BJ (cell line): ENCODE measurements at regions not wholly inside any gene's neighbourhood (a gene's known extent, or its start where the extent isn't known, plus 50 kb on each side); places are given as distances from the start of the nearest gene placed in this dataset.

Source experiments
- CTCF ChIA-PET: fragments of 350-600 bp; formaldehyde crosslinking; extraction: SDS; loops from one replicate; lab custom pipeline; 2021; ENCODE audit warnings: antibody characterized with exemption, inconsistent platforms; lab: Yijun Ruan, JAX
- POLR2A ChIA-PET: fragments of 300-600 bp; sonication (Branson Sonifier 250); formaldehyde crosslinking; extraction: SDS; loops from one replicate; lab custom pipeline; 2021; ENCODE audit warnings: antibody characterized with exemption; lab: Charles Lee
- DNase-seq: peaks from one replicate; pipeline ENCODE4 v3.0.0-alpha.2; 2011; ENCODE audit warnings: low read depth
- H3K27me3 ChIP-seq: 2 replicates; pipeline ENCODE4 v1.6.0; 2011; ENCODE audit warnings: low read length; ENCODE audit not compliant: control insufficient read depth, insufficient read depth
- H3K36me3 ChIP-seq: 2 replicates; pipeline ENCODE4 v1.5.1; 2011; ENCODE audit warnings: low read length; ENCODE audit not compliant: control insufficient read depth, insufficient read depth
- H3K4me3 ChIP-seq: 2 replicates; pipeline ENCODE4 v1.5.1; 2011; ENCODE audit warnings: low read depth, mild to moderate bottlenecking, control low read depth, low read length
- CTCF ChIP-seq: IDR thresholded peaks from 2 replicates; pipeline ENCODE4 v1.5.1; 2011; ENCODE audit warnings: low read depth, mild to moderate bottlenecking, control low read depth, inconsistent platforms, low read length, moderate library complexity; ENCODE audit not compliant: insufficient read depth

DNA sequence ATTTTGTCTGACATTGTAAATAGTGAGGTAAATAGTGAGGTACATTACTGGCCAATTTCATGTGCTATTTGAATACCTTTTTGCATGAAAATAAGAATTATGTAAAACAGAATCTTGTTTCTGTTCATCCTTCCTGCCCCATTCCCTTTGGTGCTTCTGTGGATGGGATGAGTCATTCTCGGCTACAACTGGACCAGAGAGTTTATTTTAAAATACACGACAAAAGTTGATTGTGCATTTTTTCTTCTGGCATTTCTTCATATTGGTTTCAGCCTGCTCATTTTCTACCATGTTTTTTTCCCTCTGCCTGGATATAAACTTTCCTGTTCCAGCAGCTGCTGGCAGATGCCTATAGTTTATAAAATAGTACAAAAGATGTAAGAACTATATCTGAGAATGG, 107.5 kb downstream of the CYSLTR2 start:
- no peak for TF ChIP-seq CTCF
- ChIA-PET CTCF (no interaction called here), POLR2A (no interaction called here)
- Histone ChIP-seq H3K27me3 (peaks cover 3% of the 10 kb centered on the region; the same call in 1 of the 2 replicates), H3K36me3 (no peaks in the 10 kb centered on the region), H3K4me3 (no peak overlapping the region)
- no peak for DNase-seq

- Histone ChIP-seq H3K27me3 (peaks cover 13% of the 10 kb centered on the region), H3K36me3 (no peaks in the 10 kb centered on the region), H3K4me3 (no peak overlapping the region)
- ChIA-PET POLR2A (interaction anchor here (0.6 kb wide), 1 partner anchor 378 kb away, joined by 3 read pairs; no protein-coding TSS in a partner anchor), CTCF (interaction anchor here (0.6 to 4.3 kb wide), 28 partner anchors 9 to 1938 kb away, joined by 3 to 81 read pairs (median 4); partner anchors contain the start of genes FNDC3A and MED4)
- DNase-seq = peak; percentile 53
- peak; percentile 95 for TF ChIP-seq CTCF
Observed at GRCh38 chr13:48769107-48769704, 115.5 kb downstream of the CYSLTR2 start.

GRCh38 chr13:48770372-48770771, 116.6 kb downstream of the CYSLTR2 start:
- peaks cover 16% of the 10 kb centered on the region for H3K27me3 ChIP-seq
- ChIA-PET POLR2A (no interaction called here), CTCF (interaction anchor here (0.7 to 4.3 kb wide), 10 partner anchors 13 to 1938 kb away, joined by 3 to 81 read pairs (median 5); partner anchors contain the start of genes FNDC3A and NUDT15)
- no peaks in the 10 kb centered on the region for H3K36me3 ChIP-seq
- TF ChIP-seq CTCF = no peak
- DNase-seq = no peak
- no peak overlapping the region for H3K4me3 ChIP-seq

- DNase-seq = no peak
- CTCF ChIA-PET = interaction anchor here (0.6 to 1.8 kb wide), 5 partner anchors 44 to 646 kb away, joined by 3 to 6 read pairs (median 5); no protein-coding TSS in a partner anchor
- no peaks in the 10 kb centered on the region for H3K36me3 ChIP-seq
- no peak for TF ChIP-seq CTCF
- H3K4me3 ChIP-seq = no peak overlapping the region
- POLR2A ChIA-PET = no interaction called here
- peaks cover 16% of the 10 kb centered on the region for H3K27me3 ChIP-seq
Observed at GRCh38 chr13:48772908-48773307, 119.2 kb downstream of the CYSLTR2 start.

DNA sequence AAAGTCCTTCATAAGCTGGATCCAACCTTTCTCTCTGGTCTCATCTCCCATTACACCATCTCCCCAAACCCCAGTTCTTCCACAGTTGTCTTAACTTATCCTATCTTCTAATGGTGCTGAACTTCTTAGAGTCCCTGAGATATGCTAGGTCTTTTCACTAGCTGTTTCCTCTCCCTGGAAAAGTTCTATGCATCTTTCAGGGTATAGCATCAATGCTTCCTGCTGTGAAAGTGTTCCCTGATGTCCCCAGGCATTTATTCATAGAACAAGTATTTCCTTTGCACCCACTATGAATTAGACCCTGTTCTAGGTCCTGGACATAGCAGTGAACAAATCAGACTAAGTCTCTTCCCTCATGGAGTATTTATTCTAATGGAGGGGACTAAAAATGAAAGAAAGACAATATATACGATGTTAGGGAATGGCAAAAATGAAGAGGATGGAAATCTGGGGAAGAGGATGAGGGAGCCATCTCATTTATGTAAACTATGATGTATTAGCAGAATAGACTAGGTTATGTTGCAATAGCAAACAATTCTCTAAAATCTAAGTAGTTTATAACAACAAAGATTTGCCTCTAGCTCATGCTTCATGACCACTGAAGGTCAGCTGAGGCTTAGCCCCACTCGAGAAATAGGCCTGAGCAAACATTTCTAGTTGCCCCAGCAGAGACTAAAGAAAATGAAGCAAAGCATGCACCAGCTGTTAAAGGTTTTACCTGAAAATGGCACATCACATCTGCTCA, 120.0 kb downstream of the CYSLTR2 start:
- Histone ChIP-seq H3K36me3 (no peaks in the 10 kb centered on the region), H3K27me3 (peaks cover 14% of the 10 kb centered on the region), H3K4me3 (no peak overlapping the region)
- DNase-seq = no peak
- POLR2A ChIA-PET = no interaction called here
- CTCF ChIA-PET = interaction anchor here (0.6 to 1.2 kb wide), 4 partner anchors 9 to 478 kb away, joined by 3 to 5 read pairs (median 4); no protein-coding TSS in a partner anchor
- no peak for TF ChIP-seq CTCF
